Eye (tissue), 1 donor: ENCODE measurements at regions not wholly inside any gene's neighbourhood (a gene's known extent, or its start where the extent isn't known, plus 50 kb on each side); places are given as distances from the start of the nearest gene placed in this dataset.

Source experiments
- DNase-seq: peaks from one replicate; pipeline ENCODE4 v3.0.0-alpha.2; 2015

GRCh38 chr10:36624551-36625100 is 500.8 kb upstream of the ANKRD30A start:
- DNase-seq: no peak

- DNase-seq: no peak
Measured at GRCh38 chr10:36621346-36621745, 504.1 kb upstream of the ANKRD30A start.

DNA sequence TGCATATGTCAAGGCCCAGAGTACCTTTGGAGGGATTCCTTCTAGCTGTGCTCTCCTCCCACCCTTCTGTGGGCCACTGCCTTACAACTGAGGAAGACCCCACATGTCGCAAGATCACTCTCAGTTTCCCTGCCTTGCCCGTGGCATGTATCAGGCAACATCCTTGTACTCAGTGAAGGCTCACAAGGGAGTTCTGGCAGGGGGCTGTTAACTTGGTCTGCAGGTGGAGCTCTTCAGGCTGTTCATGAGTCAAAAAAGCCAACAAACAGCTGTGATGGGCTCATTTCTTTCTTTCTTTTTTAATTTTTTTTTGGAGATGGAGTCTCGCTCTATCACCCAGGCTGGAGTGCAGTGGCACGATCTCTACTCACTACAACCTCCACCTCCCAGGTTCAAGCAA is 513.0 kb upstream of the ANKRD30A start:
- no peak for DNase-seq

DNA sequence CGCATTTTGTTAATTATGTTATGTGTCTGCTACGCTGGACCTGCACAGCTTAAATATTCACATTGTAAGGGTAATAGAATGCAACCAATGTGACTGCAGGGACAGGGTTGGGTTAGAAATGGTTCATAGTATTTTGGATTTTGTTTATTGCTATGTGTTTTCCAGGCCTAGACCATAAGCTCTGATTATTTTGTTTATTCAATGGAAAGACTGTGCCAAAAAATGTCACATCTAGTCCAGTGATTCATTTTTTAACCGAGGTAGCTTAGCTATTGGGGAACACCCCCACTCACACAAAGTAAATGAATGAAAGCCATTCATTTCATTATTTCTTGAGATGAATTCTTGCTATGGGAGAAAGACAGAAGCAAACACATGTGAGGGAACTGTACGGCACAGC is 516.5 kb upstream of the ANKRD30A start:
- DNase-seq: no peak

- DNase-seq: no peak
Measured at GRCh38 chr10:36608251-36608650, 517.1 kb upstream of the ANKRD30A start.

DNA sequence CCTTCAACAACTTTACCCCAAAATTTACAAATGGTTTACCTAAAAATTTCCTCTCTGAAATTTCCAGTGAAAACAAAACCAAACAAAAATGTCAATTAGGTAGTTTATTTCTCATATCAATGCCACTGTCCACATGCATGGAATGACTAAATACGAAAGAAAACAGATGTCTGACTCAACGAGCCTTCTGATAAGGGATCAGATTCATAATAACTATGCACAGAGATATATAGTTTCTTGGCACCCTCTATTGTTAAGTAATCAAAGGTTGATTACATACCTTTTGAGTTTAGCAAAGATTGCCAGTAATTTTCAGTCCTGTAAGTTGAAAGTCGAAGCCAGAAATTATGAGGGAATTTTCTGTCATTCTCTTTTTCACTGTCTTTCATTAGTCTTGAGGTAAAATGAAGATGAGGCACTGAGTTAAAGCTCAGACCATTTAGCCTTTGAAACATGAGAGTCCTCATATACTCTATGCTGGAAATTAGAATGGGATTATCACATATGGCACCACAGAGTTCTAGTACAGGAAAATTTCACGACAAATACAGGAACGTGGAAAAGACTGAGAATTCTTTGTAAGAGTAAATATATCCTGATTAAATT is 519.1 kb upstream of the ANKRD30A start:
- no peak for DNase-seq

- DNase-seq: no peak
Measured at GRCh38 chr10:36604316-36604715, 521.1 kb upstream of the ANKRD30A start.

GRCh38 chr10:36603688-36604087 is 521.7 kb upstream of the ANKRD30A start:
- no peak for DNase-seq

- no peak for DNase-seq
Measured at GRCh38 chr10:36602374-36602773, 523.0 kb upstream of the ANKRD30A start.

GRCh38 chr10:36597756-36598320 is 527.6 kb upstream of the ANKRD30A start:
- DNase-seq: no peak

DNA sequence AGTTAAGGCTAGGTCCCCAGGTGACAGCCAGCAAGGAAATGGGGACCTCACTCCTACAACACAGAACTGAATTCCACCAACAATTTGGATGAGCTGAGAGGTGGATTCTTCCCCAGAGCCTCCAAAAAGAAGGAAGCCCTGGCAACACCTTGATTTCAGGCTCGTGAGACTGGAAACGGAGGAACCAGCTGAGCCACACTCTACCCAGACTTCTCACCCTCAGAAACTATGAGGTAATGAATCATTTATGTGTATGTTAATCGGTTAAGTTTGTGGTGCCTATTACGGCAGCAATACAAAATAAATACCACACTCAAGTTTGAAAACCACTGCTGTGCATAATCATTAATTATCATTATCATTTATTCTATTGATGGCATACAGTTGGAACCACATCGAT is 532.4 kb upstream of the ANKRD30A start:
- DNase-seq: no peak

- DNase-seq: no peak
Measured at GRCh38 chr10:36591436-36591835, 534.0 kb upstream of the ANKRD30A start.

- DNase-seq: no peak
Measured at GRCh38 chr10:36583690-36584089, 541.7 kb upstream of the ANKRD30A start.

- no peak for DNase-seq
Measured at GRCh38 chr10:36581237-36581636, 544.2 kb upstream of the ANKRD30A start.

DNA sequence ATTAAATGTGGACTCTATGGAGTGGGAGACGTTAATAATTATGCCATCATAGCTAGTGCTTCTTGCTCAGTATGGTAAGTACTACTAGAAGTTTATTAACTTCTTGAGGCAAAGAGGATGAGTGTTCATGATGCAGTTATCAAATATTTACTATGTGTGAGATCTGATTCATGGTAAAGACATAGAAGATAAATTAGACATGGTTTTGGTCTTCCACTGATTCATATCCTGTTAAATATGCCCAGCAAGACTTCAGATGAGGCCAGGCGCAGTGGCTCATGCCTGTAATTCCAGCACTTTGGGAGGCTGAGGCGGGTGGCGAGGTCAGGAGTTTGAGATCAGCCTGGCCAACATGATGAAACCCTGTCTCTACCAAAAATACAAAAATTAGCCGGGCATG is 547.1 kb upstream of the ANKRD30A start:
- DNase-seq: no peak

DNA sequence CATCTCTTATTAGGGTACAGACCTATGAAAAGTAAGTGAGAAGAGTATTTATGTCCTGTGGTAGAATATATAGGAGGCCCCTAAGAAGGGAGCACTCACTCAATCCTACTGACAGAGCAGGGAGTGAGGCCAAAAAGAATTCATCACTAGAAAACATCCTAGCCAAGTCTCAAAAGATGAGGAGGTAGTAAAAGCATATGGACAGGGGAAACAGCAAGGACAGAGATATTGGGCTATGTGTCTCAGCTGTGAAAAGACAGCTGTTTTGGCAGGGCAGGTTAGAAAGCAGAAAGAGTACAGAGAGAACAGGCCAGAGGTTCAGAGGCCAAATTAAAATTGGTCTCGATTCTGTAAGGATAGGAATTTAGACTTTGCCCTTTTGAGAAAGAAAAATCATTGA is 548.3 kb upstream of the ANKRD30A start:
- no peak for DNase-seq

- no peak for DNase-seq
Measured at GRCh38 chr10:36574207-36574606, 551.2 kb upstream of the ANKRD30A start.

- DNase-seq: no peak
Measured at GRCh38 chr10:36573246-36573645, 552.2 kb upstream of the ANKRD30A start.

GRCh38 chr10:36564433-36564832 is 561.0 kb upstream of the ANKRD30A start:
- DNase-seq: no peak

GRCh38 chr10:36559412-36560400 is 565.7 kb upstream of the ANKRD30A start:
- DNase-seq: no peak

GRCh38 chr10:36556468-36556867 is 568.9 kb upstream of the ANKRD30A start:
- DNase-seq: no peak

GRCh38 chr10:36555036-36555435 is 570.4 kb upstream of the ANKRD30A start:
- no peak for DNase-seq

- no peak for DNase-seq
Measured at GRCh38 chr10:36547965-36548364, 577.4 kb upstream of the ANKRD30A start.

DNA sequence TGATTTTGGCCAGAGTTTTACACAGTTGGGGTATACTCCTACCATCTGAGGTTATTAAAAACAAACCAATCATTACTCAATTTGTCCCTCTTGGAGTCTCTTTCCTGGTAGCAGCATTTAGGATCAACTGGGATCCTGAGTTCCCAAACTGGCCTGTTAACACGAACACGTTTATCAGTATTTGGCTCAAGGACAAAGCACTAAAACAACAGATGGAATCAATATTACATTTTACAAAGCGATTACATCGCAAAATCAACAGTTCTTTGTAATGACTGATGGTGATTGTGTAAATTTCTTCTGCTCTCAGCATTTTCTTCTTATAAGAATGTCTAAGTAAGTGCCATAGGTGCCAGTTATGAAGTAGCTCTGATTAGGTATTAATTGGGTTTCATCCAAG is 582.9 kb upstream of the ANKRD30A start:
- DNase-seq: peak; percentile 24
